Vagina (tissue), 2 donors: ENCODE measurements at regions not wholly inside any gene's neighbourhood (a gene's known extent, or its start where the extent isn't known, plus 50 kb on each side); places are given as distances from the start of the nearest gene placed in this dataset.
"Not testable (repeated sequence)": the region's sequence is repeated elsewhere in the genome, so short reads cannot be mapped to it uniquely, and the experiment has no call there.

Source experiments
- DNase-seq, 2 donors: peaks; one replicate each; pipeline ENCODE4 v3.0.0-alpha.2; 2017; ENCODE audit errors: extremely low spot score in 2 of 2
- H3K27ac ChIP-seq: fragments of 200-600 bp; sonication (generic); one replicate; pipeline ENCODE4 v1.5.1; 2019
- H3K27me3 ChIP-seq: fragments of 200-600 bp; sonication (generic); one replicate; pipeline ENCODE4 v1.5.1; 2019
- H3K36me3 ChIP-seq, 2 donors: fragments of 200-600 bp; sonication (generic); one replicate each; pipeline ENCODE4 v1.5.1; 2017 to 2019
- H3K4me1 ChIP-seq: fragments of 200-600 bp; sonication (generic); one replicate; pipeline ENCODE4 v1.5.1; 2019
- H3K4me3 ChIP-seq, 2 donors: fragments of 200-600 bp; sonication (generic); 1 replicate in 1 of 2; 2 replicates in 1 of 2; pipeline ENCODE4 v1.5.1; 2016 to 2019
- H3K9me3 ChIP-seq: fragments of 200-600 bp; sonication (generic); one replicate; pipeline ENCODE4 v1.5.1; 2019
- POLR2A ChIP-seq, 2 donors: fragments of 450-650 bp; IDR thresholded peaks; one replicate each; pipeline ENCODE4 v1.6.1; 2017; ENCODE audit warnings: antibody characterized with exemption in 2 of 2, mild to moderate bottlenecking in 2 of 2, moderate library complexity in 2 of 2
- POLR2AphosphoS5 ChIP-seq, 2 donors: sonication (generic); formaldehyde crosslinking; IDR thresholded peaks; one replicate each; pipeline ENCODE4 v1.9.0; 2017; ENCODE audit warnings: antibody characterized with exemption in 2 of 2, mild to moderate bottlenecking in 2 of 2, low read depth in 1 of 2; ENCODE audit not compliant: insufficient read depth in 1 of 2
- intact Hi-C: fragments of 100-400 bp; cut with DNase I; formaldehyde crosslinking; loops from one replicate; pipeline ENCODE4 v1.15.1; 2023
- TF ChIP-seq, protein P1 (sequence below), 3 experiments: fragments of 450-650 bp in 2 of 3; fragments of 200-600 bp in 1 of 3; sonication (generic) in 1 of 3; IDR thresholded peaks; one replicate each; pipeline ENCODE4 v1.5.1; 2017 to 2019; ENCODE audit warnings: antibody characterized with exemption in 3 of 3, mild to moderate bottlenecking in 2 of 3, moderate library complexity in 2 of 3

DNA sequence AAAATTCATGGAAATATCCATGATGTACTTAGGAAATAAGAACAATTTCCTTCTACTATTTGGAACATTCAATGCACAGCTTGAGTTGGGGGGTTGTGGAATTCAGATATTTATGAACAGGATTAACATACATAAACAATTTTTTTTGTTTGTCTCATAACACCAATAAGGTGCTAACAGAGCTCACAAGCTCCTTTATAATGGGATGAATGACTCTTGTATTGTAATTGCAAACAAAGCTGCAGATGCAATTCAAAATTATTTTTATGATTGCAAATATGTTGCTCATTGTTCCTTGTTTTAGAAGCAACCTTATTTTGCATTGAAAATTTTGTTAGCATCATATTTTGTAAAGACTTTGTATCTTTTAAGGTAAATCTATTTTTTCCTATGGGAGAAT lies 265.7 kb downstream of the PCDH17 start:
- Histone ChIP-seq H3K27ac (no peak overlapping the region), H3K9me3 (no peaks in the 10 kb centered on the region), H3K4me3 (no peak overlapping the region), H3K27me3 (no peaks in the 10 kb centered on the region), H3K36me3 (no peaks in the 10 kb centered on the region), H3K4me1 (no peaks in the 10 kb centered on the region)
- no peak for TF ChIP-seq POLR2A (IDR thresholded peaks at IDR 0.05)
- no peak for TF ChIP-seq POLR2AphosphoS5 (IDR thresholded peaks at IDR 0.05; ENCODE audit: insufficient read depth in 1 of 2, low read depth in 1 of 2)
- TF ChIP-seq, protein P1, sequence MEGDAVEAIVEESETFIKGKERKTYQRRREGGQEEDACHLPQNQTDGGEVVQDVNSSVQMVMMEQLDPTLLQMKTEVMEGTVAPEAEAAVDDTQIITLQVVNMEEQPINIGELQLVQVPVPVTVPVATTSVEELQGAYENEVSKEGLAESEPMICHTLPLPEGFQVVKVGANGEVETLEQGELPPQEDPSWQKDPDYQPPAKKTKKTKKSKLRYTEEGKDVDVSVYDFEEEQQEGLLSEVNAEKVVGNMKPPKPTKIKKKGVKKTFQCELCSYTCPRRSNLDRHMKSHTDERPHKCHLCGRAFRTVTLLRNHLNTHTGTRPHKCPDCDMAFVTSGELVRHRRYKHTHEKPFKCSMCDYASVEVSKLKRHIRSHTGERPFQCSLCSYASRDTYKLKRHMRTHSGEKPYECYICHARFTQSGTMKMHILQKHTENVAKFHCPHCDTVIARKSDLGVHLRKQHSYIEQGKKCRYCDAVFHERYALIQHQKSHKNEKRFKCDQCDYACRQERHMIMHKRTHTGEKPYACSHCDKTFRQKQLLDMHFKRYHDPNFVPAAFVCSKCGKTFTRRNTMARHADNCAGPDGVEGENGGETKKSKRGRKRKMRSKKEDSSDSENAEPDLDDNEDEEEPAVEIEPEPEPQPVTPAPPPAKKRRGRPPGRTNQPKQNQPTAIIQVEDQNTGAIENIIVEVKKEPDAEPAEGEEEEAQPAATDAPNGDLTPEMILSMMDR (IDR thresholded peaks at IDR 0.05), result no peak
- no peak for DNase-seq
- intact Hi-C loops, result no loop called here

DNA sequence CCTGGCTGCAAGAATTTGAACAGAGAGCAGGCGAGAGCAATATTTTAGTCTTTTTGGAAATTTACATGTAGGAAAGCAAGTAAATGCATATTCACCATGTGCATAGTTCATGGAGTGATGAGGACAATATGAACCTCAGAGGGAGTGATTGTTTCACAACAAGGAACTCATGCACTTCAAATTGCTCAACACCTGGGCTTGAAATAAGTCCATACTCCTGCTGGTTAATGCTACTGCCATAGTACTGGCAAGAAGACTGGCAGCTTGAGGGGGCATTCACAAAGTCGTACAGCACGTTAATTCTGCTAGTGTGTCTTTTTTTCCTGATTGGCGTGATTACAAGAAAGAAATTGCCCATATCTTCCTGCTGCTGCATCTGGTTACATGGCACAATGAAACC lies 267.6 kb downstream of the PCDH17 start:
- H3K4me3 ChIP-seq, result no peak overlapping the region
- H3K27me3 ChIP-seq, result no peaks in the 10 kb centered on the region
- TF ChIP-seq POLR2AphosphoS5 (IDR thresholded peaks at IDR 0.05; ENCODE audit: insufficient read depth in 1 of 2, low read depth in 1 of 2) (no peak), POLR2A (IDR thresholded peaks at IDR 0.05) (no peak)
- H3K4me1 ChIP-seq, result no peaks in the 10 kb centered on the region
- H3K27ac ChIP-seq, result no peak overlapping the region
- intact Hi-C loops, result no loop called here
- no peaks in the 10 kb centered on the region for H3K9me3 ChIP-seq
- no peaks in the 10 kb centered on the region for H3K36me3 ChIP-seq
- DNase-seq, result no peak

DNA sequence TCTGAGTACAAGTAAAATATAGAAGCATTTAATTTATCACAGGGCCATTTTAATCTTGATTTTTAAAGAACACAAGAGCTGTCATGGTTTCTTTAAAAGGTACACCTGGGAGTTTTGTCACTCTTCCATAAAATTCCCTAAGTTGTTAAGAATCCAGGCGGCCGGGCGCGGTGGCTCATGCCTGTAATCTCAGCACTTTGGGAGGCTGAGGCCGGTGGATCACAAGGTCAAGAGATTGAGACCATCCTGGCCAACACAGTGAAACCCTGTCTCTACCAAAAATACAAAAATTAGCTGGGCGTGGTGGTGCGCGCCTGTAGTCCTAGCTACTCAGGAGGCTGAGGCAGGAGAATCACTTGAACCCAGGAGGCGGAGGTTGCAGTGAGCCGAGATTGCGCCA lies 278.3 kb downstream of the PCDH17 start:
- H3K27ac ChIP-seq, H3K4me1 ChIP-seq, H3K4me3 ChIP-seq, H3K36me3 ChIP-seq, H3K27me3 ChIP-seq, intact Hi-C loops, H3K9me3 ChIP-seq, DNase-seq: not testable (repeated sequence)

DNA sequence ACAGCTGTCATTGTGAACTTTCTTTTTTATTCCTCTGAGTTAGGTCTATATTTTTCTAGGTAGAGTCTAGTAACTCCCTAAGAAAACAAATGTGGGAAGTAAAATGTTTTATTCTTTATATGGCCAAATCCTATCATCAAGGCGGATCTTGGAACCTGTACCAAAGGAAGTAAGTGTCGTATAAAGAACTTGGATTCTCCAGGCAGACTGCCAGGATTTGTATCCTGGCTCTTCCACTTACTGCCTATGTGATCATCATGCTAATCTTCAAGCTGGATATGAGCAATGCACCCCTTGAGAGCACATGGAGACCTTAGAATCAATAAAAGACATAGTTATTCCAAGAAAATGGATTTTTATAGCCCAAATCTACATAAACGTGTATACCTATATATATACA lies 286.5 kb downstream of the PCDH17 start:
- DNase-seq, result no peak
- TF ChIP-seq POLR2AphosphoS5 (IDR thresholded peaks at IDR 0.05; ENCODE audit: insufficient read depth in 1 of 2, low read depth in 1 of 2) (no peak), POLR2A (IDR thresholded peaks at IDR 0.05) (no peak)
- TF ChIP-seq, protein P1 (IDR thresholded peaks at IDR 0.05), result no peak
- H3K36me3 ChIP-seq, result no peaks in the 10 kb centered on the region
- no peak overlapping the region for H3K27ac ChIP-seq
- no peaks in the 10 kb centered on the region for H3K4me1 ChIP-seq
- no peaks in the 10 kb centered on the region for H3K27me3 ChIP-seq
- H3K9me3 ChIP-seq, result no peaks in the 10 kb centered on the region
- no peak overlapping the region for H3K4me3 ChIP-seq
- intact Hi-C loops, result no loop called here

DNA sequence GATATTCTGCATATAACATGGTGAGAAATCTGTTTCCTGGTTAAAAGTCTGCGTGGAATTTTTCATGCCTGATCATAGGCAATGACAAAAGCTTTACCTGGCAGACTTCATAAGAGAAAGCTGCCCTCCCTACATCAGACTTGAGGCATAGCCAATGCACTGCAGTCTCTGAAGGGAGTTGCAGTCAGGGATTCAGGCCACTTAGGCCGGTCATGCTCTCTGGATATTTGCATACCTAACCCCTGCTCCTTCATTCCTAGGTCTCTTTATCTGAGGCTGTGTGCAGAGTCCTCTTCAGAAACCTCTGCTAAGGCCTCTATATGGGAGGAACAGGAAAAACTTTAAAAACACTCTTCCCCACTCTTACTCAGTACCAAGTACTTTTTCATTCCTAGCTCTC lies 287.4 kb downstream of the PCDH17 start:
- H3K4me1 ChIP-seq, result no peaks in the 10 kb centered on the region
- intact Hi-C loops, result no loop called here
- TF ChIP-seq POLR2A (IDR thresholded peaks at IDR 0.05) (no peak), POLR2AphosphoS5 (IDR thresholded peaks at IDR 0.05; ENCODE audit: insufficient read depth in 1 of 2, low read depth in 1 of 2) (no peak)
- TF ChIP-seq, protein P1 (IDR thresholded peaks at IDR 0.05), result no peak

DNA sequence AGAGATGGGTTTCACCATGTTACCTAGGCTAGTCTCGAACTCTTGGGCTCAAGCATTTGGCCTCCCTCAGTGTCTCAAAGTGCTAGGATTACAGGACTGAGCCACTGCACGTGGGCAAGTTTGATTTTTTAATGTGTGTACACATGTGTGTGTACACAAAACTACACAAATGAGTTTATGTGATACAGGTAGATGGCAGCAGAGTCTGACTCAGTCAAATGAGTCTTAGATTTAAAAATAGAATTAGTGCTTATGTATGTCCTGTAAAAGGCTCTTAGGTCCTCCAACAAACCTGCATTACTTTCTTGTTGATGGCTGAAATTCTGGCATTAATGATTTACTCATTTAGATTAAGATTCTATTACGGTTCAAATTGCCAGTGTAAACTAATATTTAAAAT lies 293.7 kb downstream of the PCDH17 start:
- Histone ChIP-seq H3K36me3 (no peaks in the 10 kb centered on the region), H3K27ac (no peak overlapping the region), H3K27me3 (no peaks in the 10 kb centered on the region), H3K9me3 (no peaks in the 10 kb centered on the region), H3K4me1 (no peaks in the 10 kb centered on the region), H3K4me3 (no peak overlapping the region)
- DNase-seq, result no peak
- TF ChIP-seq POLR2AphosphoS5 (IDR thresholded peaks at IDR 0.05; ENCODE audit: insufficient read depth in 1 of 2, low read depth in 1 of 2), result no peak
- intact Hi-C loops, result no loop called here

More for the DNA sequence above, 287.4 kb downstream of the PCDH17 start:
- no peaks in the 10 kb centered on the region for H3K27me3 ChIP-seq
- H3K27ac ChIP-seq, result no peak overlapping the region
- no peak for DNase-seq
- H3K36me3 ChIP-seq, result no peaks in the 10 kb centered on the region
- no peak overlapping the region for H3K4me3 ChIP-seq
- no peaks in the 10 kb centered on the region for H3K9me3 ChIP-seq

DNA sequence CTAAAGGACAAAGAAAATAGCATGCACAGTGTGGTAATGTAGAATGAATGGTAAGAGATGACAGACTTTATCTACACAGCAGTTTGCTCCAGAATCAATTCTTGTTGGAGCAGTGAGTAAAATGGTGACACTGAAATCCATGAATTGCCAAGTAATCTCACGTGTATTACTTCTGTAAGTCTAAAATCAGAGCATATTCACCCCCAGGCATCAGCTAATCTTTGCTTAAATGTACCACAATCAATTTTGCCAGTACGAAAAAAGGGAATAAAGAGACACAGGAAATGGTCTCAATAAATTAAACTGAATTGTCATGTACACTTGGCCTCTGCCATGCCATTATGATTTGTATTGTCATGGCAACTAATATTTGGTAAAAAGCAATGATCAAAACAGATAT lies 294.2 kb downstream of the PCDH17 start:
- H3K9me3 ChIP-seq, result no peaks in the 10 kb centered on the region
- intact Hi-C loops, result no loop called here
- no peak for DNase-seq
- H3K36me3 ChIP-seq, result no peaks in the 10 kb centered on the region
- no peak overlapping the region for H3K27ac ChIP-seq
- no peak overlapping the region for H3K4me3 ChIP-seq
- TF ChIP-seq, protein P1 (IDR thresholded peaks at IDR 0.05), result no peak
- TF ChIP-seq POLR2A (IDR thresholded peaks at IDR 0.05) (no peak), POLR2AphosphoS5 (IDR thresholded peaks at IDR 0.05; ENCODE audit: insufficient read depth in 1 of 2, low read depth in 1 of 2) (no peak)
- no peaks in the 10 kb centered on the region for H3K4me1 ChIP-seq
- no peaks in the 10 kb centered on the region for H3K27me3 ChIP-seq
